ENCODE measurements at regions not wholly inside any gene's neighbourhood (a gene's known extent, or its start where the extent isn't known, plus 50 kb on each side); places are given as distances from the start of the nearest gene placed in this dataset.

- no peak for TF ChIP-seq CTCF (IDR thresholded peaks at IDR 0.05; ENCODE audit: insufficient read depth, low read length)
- TF ChIP-seq REST (IDR thresholded peaks at IDR 0.05; ENCODE audit: insufficient replicate concordance, low read depth): no peak
- TF ChIP-seq POLR2AphosphoS5 (IDR thresholded peaks at IDR 0.05; ENCODE audit: low read depth): no peak
- TF ChIP-seq GABPA (IDR thresholded peaks at IDR 0.05; ENCODE audit: low read depth): no peak
Observed at GRCh38 chr6:156707818-156708217, 69.4 kb upstream of the ARID1B start.
